GM12892 (cell line): ENCODE measurements at regions not wholly inside any gene's neighbourhood (a gene's known extent, or its start where the extent isn't known, plus 50 kb on each side); places are given as distances from the start of the nearest gene placed in this dataset.

Experiments
- POLR2A ChIP-seq: IDR thresholded peaks from 2 replicates; pipeline ENCODE4 v1.6.1; 2011; ENCODE audit warnings: low read depth, low read length, control low read depth
- TAF1 ChIP-seq: IDR thresholded peaks from 2 replicates; pipeline ENCODE4 v1.6.1; 2011; ENCODE audit warnings: low read depth, mild to moderate bottlenecking, control low read depth, low read length, borderline replicate concordance

DNA sequence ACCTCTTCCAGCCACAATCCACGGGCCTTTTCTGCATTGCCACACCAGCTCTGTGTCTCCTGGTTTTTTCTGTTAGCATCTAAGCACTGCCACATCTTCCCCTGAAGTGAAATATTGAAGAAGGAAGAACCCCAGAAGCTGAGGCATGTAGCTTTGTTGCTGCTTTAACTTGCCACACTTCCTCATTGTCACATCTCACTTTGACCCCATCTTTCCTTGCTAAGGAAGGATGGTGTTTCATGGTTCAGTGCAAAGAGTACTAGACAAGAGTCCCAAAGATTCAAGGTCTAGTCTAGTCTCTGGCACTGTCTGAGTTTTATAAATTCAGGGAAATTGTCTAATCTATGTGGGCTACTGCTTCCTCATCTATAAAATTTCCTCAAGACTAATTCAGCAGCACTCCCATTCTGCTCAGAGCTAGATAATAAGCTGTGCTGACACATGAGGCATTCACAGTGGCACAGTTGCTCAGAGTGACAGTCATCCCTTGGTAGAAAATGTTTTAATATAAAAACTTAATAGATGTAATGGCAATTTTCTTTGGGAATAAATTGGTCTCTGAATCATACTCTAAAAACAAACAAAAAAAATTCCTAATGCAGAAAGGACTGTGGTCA is 483.0 kb upstream of the ID2 start:
- no peak for TF ChIP-seq TAF1
- no peak for TF ChIP-seq POLR2A
